ENCODE measurements at regions not wholly inside any gene's neighbourhood (a gene's known extent, or its start where the extent isn't known, plus 50 kb on each side); places are given as distances from the start of the nearest gene placed in this dataset.

DNA sequence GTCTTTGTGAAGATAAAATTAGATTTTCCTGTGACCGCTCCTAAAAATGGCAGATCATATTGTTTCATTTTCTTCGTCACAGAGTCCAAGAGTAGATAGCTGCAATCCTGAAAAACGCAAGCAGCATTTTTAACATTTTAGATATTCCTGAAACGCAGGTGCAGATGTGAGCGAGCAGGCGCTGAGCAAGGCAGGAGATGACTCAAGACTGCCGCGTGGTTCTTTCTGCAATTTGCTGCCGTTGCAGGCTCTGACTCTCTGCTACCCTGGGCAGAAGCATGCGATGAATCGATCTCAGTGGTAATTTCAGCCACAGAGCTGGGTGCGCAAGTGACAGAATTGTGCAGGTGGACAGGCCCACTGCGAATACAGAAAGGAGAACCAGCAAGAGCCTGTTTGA is 331.9 kb downstream of the ACTR3B start:
- TF ChIP-seq, protein P1, sequence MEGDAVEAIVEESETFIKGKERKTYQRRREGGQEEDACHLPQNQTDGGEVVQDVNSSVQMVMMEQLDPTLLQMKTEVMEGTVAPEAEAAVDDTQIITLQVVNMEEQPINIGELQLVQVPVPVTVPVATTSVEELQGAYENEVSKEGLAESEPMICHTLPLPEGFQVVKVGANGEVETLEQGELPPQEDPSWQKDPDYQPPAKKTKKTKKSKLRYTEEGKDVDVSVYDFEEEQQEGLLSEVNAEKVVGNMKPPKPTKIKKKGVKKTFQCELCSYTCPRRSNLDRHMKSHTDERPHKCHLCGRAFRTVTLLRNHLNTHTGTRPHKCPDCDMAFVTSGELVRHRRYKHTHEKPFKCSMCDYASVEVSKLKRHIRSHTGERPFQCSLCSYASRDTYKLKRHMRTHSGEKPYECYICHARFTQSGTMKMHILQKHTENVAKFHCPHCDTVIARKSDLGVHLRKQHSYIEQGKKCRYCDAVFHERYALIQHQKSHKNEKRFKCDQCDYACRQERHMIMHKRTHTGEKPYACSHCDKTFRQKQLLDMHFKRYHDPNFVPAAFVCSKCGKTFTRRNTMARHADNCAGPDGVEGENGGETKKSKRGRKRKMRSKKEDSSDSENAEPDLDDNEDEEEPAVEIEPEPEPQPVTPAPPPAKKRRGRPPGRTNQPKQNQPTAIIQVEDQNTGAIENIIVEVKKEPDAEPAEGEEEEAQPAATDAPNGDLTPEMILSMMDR (conservative IDR thresholded peaks at IDR 0.05; ENCODE audit: low read length), result no peak
- TF ChIP-seq EZH2phosphoT487 (IDR thresholded peaks at IDR 0.05; ENCODE audit: borderline replicate concordance, low read depth, low read length), result no peak
